ENCODE measurements at regions not wholly inside any gene's neighbourhood (a gene's known extent, or its start where the extent isn't known, plus 50 kb on each side); places are given as distances from the start of the nearest gene placed in this dataset.

GRCh38 chr4:186017801-186018200, 51.2 kb upstream of the TLR3 start:
- no peak overlapping the region for H3K4me3 ChIP-seq (ENCODE audit: extremely low read depth in 1 of 4, insufficient read depth in 2 of 4, low read depth in 3 of 4, low read length in 4 of 4)
- no peak overlapping the region for H3K14ac ChIP-seq (ENCODE audit: insufficient read length)
- H2BK5ac ChIP-seq (ENCODE audit: low read depth, low read length) = peak overlapping the region; percentile 63; the same call in 1 of the 2 replicates
- POLR2A ChIA-PET (ENCODE audit: partially characterized antibody) = interaction anchor here (0.6 to 0.8 kb wide), 2 partner anchors 11 to 486 kb away, joined by 3 read pairs; no protein-coding TSS in a partner anchor
- H3K23me2 ChIP-seq (ENCODE audit: low read depth, low read length) = no peaks in the 10 kb centered on the region; the same call in 1 of the 2 replicates
- no peak overlapping the region for H2AFZ ChIP-seq (ENCODE audit: low read length)
- H3K36me3 ChIP-seq (ENCODE audit: control insufficient read depth in 2 of 4, insufficient read depth in 4 of 4, low read length in 3 of 4) = no peaks in the 10 kb centered on the region
- peaks cover 2 to 15% (median 9%) of the 10 kb centered on the region in 4 experiments; a peak in 6 of 7 replicates for H3K4me1 ChIP-seq (replicated peaks in 1 of 4; ENCODE audit: control insufficient read depth in 3 of 4, insufficient read depth in 4 of 4, low read length in 3 of 4)
- DNase-seq (ENCODE audit: low read depth in 1 of 2, low spot score in 2 of 2) (no peak), FAIRE-seq (no peak)
- peak overlapping the region; percentile 30; the same call in 1 of the 2 replicates for H2BK12ac ChIP-seq (ENCODE audit: low read depth, low read length)
- no peak overlapping the region for H4K8ac ChIP-seq (ENCODE audit: extremely low read depth, insufficient read depth, low read length)
- no peak overlapping the region for H3K27ac ChIP-seq (ENCODE audit: low read depth, low read length)
- H4K20me1 ChIP-seq (replicated peaks in 1 of 2; ENCODE audit: control insufficient read depth in 1 of 2, insufficient read depth in 2 of 2, low read length in 2 of 2) = no peaks in the 10 kb centered on the region
- H3K4me2 ChIP-seq (ENCODE audit: insufficient read depth in 1 of 2, low read depth in 2 of 2, low read length in 2 of 2) = no peak overlapping the region
- H3K9me3 ChIP-seq (ENCODE audit: insufficient read depth in 2 of 2, low read depth in 1 of 2, low read length in 1 of 2) = no peaks in the 10 kb centered on the region
- peak overlapping the region; percentile 29; the same call in 1 of the 2 replicates for H2BK20ac ChIP-seq (ENCODE audit: low read length)
- H3K56ac ChIP-seq (replicated peaks; ENCODE audit: insufficient read length, low read depth, low read length) = no peak overlapping the region
- H3K27me3 ChIP-seq (replicated peaks in 1 of 4; ENCODE audit: control insufficient read depth in 3 of 4, extremely low read depth in 1 of 4, insufficient read depth in 3 of 4, low read length in 3 of 4) = no peaks in the 10 kb centered on the region
- H4K91ac ChIP-seq (replicated peaks; ENCODE audit: insufficient read length, low read length) = peak overlapping the region; percentile 46
- H2AK5ac ChIP-seq (ENCODE audit: low read depth, low read length) = no peak overlapping the region
- H3K79me2 ChIP-seq (ENCODE audit: control insufficient read depth in 1 of 2, insufficient read depth in 2 of 2, low read length in 2 of 2) = no peaks in the 10 kb centered on the region
- TF ChIP-seq RNF2 (IDR thresholded peaks at IDR 0.05; ENCODE audit: borderline replicate concordance, low read depth, low read length, missing control alignments, poor library complexity, severe bottlenecking) (no peak), CBX5 (IDR thresholded peaks at IDR 0.05; ENCODE audit: low read depth, low read length) (no peak), SIRT6 (IDR thresholded peaks at IDR 0.05; ENCODE audit: low read length) (no peak)
- H3K79me1 ChIP-seq (ENCODE audit: low read depth, low read length) = no peaks in the 10 kb centered on the region
- 63% methylated on average over 6 of the region's 6 CpGs; no CpG with 5 or more reads in 1 of the 2 experiments for WGBS, 2 experiments (ENCODE audit: extremely low coverage in 1 of 2, insufficient coverage in 1 of 2, insufficient read length in 1 of 2, insufficient replicate concordance in 2 of 2, low coverage in 1 of 2, low lambda C conversion rate in 2 of 2, missing lambda C conversion rate in 1 of 2)
- H2BK120ac ChIP-seq (replicated peaks; ENCODE audit: low read depth, low read length) = peak overlapping the region; percentile 17
- CTCF ChIA-PET (ENCODE audit: partially characterized antibody) = interaction anchor here (0.7 to 2.1 kb wide), 8 partner anchors 17 to 420 kb away, joined by 3 to 6 read pairs (median 3); no protein-coding TSS in a partner anchor
- no peak overlapping the region for H3K9ac ChIP-seq (replicated peaks in 1 of 4; ENCODE audit: extremely low read depth in 1 of 4, low read depth in 3 of 4, low read length in 3 of 4)
- H3K4ac ChIP-seq (replicated peaks; ENCODE audit: insufficient read length, low read depth, low read length) = no peak overlapping the region
- H3K18ac ChIP-seq (ENCODE audit: extremely low read depth, low read length) = peak overlapping the region; percentile 72
- no peak overlapping the region for H2BK15ac ChIP-seq (ENCODE audit: low read length)
- H3K23ac ChIP-seq (ENCODE audit: insufficient read length) = no peak overlapping the region
- peak overlapping the region; percentile 53 for H4K5ac ChIP-seq (ENCODE audit: insufficient read length, low read depth, low read length)

All from H1 (cell line).